SK-N-MC (cell line): ENCODE measurements at regions not wholly inside any gene's neighbourhood (a gene's known extent, or its start where the extent isn't known, plus 50 kb on each side); places are given as distances from the start of the nearest gene placed in this dataset.
"Not testable (repeated sequence)": the region's sequence is repeated elsewhere in the genome, so short reads cannot be mapped to it uniquely, and the experiment has no call there.

Source experiments
- EZH2 ChIP-seq: fragments of 200-600 bp; sonication (generic); IDR thresholded peaks from one replicate; pipeline ENCODE4 v1.6.1; 2017; ENCODE audit warnings: antibody characterized with exemption
- FOXP2 ChIP-seq: optimal IDR thresholded peaks from 2 replicates; pipeline ENCODE3; 2011; ENCODE audit warnings: mild to moderate bottlenecking, moderate library complexity; ENCODE audit not compliant: insufficient read depth; ENCODE audit errors: extremely low read length, control extremely low read depth
- POLR2AphosphoS5 ChIP-seq: IDR thresholded peaks from 2 replicates; pipeline ENCODE4 v1.6.1; 2012; ENCODE audit warnings: mild to moderate bottlenecking, low read depth, low read length, borderline replicate concordance

GRCh38 chr1:229173491-229174476, 97.1 kb upstream of the RAB4A start:
- TF ChIP-seq EZH2, POLR2AphosphoS5, FOXP2: not testable (repeated sequence)
